GM12878 (cell line): ENCODE measurements at regions not wholly inside any gene's neighbourhood (a gene's known extent, or its start where the extent isn't known, plus 50 kb on each side); places are given as distances from the start of the nearest gene placed in this dataset.

ENCODE experiments used
- ATAC-seq: fragments of 200-7000 bp; cut with Tn5 transposase; 3 replicates; pipeline ENCODE4 v1.9.1; 2020; ENCODE audit warnings: mild to moderate bottlenecking, moderate library complexity
- BruUV-seq: library from RNA; stranded (reverse); fragments of 400-500 nt; replicated peaks from 2 replicates; lab custom pipeline; 2021; lab: Mats Ljungman, UMichigan
- CTCF ChIA-PET: fragments of 300-600 bp; sonication (Branson Sonifier 250); formaldehyde crosslinking; extraction: SDS; loops from one replicate; lab custom pipeline; 2021; ENCODE audit warnings: inconsistent platforms; lab: Yijun Ruan, JAX
- POLR2A ChIA-PET: fragments of 350-600 bp; formaldehyde crosslinking; extraction: SDS; loops from one replicate; lab custom pipeline; 2021; ENCODE audit warnings: inconsistent platforms; lab: Charles Lee
- RAD21 ChIA-PET: fragments of 300-600 bp; sonication (Branson Sonifier 250); formaldehyde crosslinking; loops from one replicate; lab custom pipeline; 2023; ENCODE audit warnings: antibody characterized with exemption; ENCODE audit not compliant: unreplicated experiment; lab: Charles Lee
- SMC1A ChIA-PET: fragments of 300-600 bp; sonication (Branson Sonifier 250); formaldehyde crosslinking; loops from one replicate; lab custom pipeline; 2023; ENCODE audit not compliant: unreplicated experiment, uncharacterized antibody; lab: Charles Lee
- DNase-seq: peaks from one replicate; pipeline ENCODE4 v3.0.0-alpha.2; 2011; ENCODE audit warnings: low read depth, low spot score
- FAIRE-seq: peaks from 3 replicates; lab custom pipeline; 2011; peaks lifted over from hg19 to GRCh38; lab: Jason Lieb, UNC
- H2AFZ ChIP-seq: 2 replicates; pipeline ENCODE4 v1.6.0; 2011; ENCODE audit warnings: low read depth, low read length, control low read depth; ENCODE audit not compliant: control insufficient read depth
- H3K27ac ChIP-seq: 2 replicates; pipeline ENCODE4 v1.5.1; 2011; ENCODE audit warnings: control low read depth; ENCODE audit not compliant: control insufficient read depth, insufficient read depth
- H3K27me3 ChIP-seq, 2 experiments: replicated peaks in 1 of 2; 2 replicates each; pipeline versions ENCODE4 v1.6.0 to v1.6.1; 2011; ENCODE audit warnings: low read length in 1 of 2; ENCODE audit not compliant: control insufficient read depth in 2 of 2, insufficient read depth in 2 of 2
- H3K36me3 ChIP-seq, 2 experiments: 2 replicates each; pipeline ENCODE4 v1.5.1; 2011; ENCODE audit warnings: low read length in 1 of 2; ENCODE audit not compliant: control insufficient read depth in 2 of 2, insufficient read depth in 2 of 2
- H3K4me1 ChIP-seq: 2 replicates; pipeline ENCODE4 v1.6.1; 2011; ENCODE audit warnings: mild to moderate bottlenecking, low read length, moderate library complexity, mixed read lengths; ENCODE audit not compliant: control insufficient read depth, insufficient read depth
- H3K4me2 ChIP-seq: 2 replicates; pipeline ENCODE4 v1.6.0; 2011; ENCODE audit warnings: control low read depth; ENCODE audit not compliant: control insufficient read depth, insufficient read depth
- H3K4me3 ChIP-seq: fragments of 200-600 bp; sonication (generic); 2 replicates; pipeline ENCODE4 v1.5.1; 2016
- H3K79me2 ChIP-seq: 2 replicates; pipeline ENCODE4 v1.6.0; 2011; ENCODE audit warnings: low read length; ENCODE audit not compliant: control insufficient read depth, insufficient read depth
- H3K9ac ChIP-seq: 2 replicates; pipeline ENCODE4 v1.8.0; 2011; ENCODE audit warnings: low read length, control low read depth, mixed read lengths; ENCODE audit not compliant: control insufficient read depth, insufficient read depth
- H3K9me3 ChIP-seq: replicated peaks from 3 replicates; pipeline ENCODE4 v1.5.1; 2011; ENCODE audit warnings: mild to moderate bottlenecking, low read length; ENCODE audit not compliant: control insufficient read depth, insufficient read depth
- H4K20me1 ChIP-seq: 2 replicates; pipeline ENCODE4 v1.6.0; 2011; ENCODE audit not compliant: control insufficient read depth, insufficient read depth
- CREM ChIP-seq: IDR thresholded peaks from 2 replicates; pipeline ENCODE4 v1.6.1; 2014; ENCODE audit warnings: antibody characterized with exemption, low read depth
- ESRRA ChIP-seq: IDR thresholded peaks from 2 replicates; pipeline ENCODE4 v1.6.1; 2012; ENCODE audit warnings: mild to moderate bottlenecking, low read length, improper control_type of control experiment
- HDAC6 ChIP-seq: fragments of 200-600 bp; sonication (generic); IDR thresholded peaks from one replicate; pipeline ENCODE4 v1.8.0; 2017; ENCODE audit warnings: antibody characterized with exemption; ENCODE audit not compliant: unreplicated experiment
- NFXL1 ChIP-seq: fragments of 450-650 bp; IDR thresholded peaks from 2 replicates; pipeline ENCODE4 v1.6.1; 2017; ENCODE audit warnings: antibody characterized with exemption, mild to moderate bottlenecking, borderline replicate concordance
- NR2C1 ChIP-seq: fragments of 450-650 bp; IDR thresholded peaks from 2 replicates; pipeline ENCODE4 v1.6.1; 2017; ENCODE audit warnings: antibody characterized with exemption, mild to moderate bottlenecking, moderate library complexity
- PAX8 ChIP-seq: fragments of 450-650 bp; IDR thresholded peaks from 2 replicates; pipeline ENCODE4 v1.6.1; 2017; ENCODE audit warnings: mild to moderate bottlenecking, moderate library complexity
- ZNF274 ChIP-seq: IDR thresholded peaks from one replicate; pipeline ENCODE4 v1.8.0; 2011; ENCODE audit not compliant: insufficient read length, insufficient read depth
- ZNF622 ChIP-seq: fragments of 450-650 bp; IDR thresholded peaks from 2 replicates; pipeline ENCODE4 v1.6.1; 2017; ENCODE audit warnings: mild to moderate bottlenecking, inconsistent platforms
- WGBS: methylation state at CpG from one replicate; pipeline ENCODE4 v1.1.6; 2016; ENCODE audit warnings: low lambda C conversion rate; ENCODE audit not compliant: insufficient replicate concordance, insufficient coverage; ENCODE audit errors: missing lambda C conversion rate; 5-methylcytosine and 5-hydroxymethylcytosine counted together
- in situ Hi-C: fragments of 300-500 bp; cut with MboI; formaldehyde crosslinking; loops from 9 replicates; pipeline ENCODE4 v1.14.3; 2018; ENCODE audit warnings: mixed read lengths
- intact Hi-C: fragments of 100-400 bp; cut with micrococcal nuclease; formaldehyde crosslinking; loops from one replicate; pipeline ENCODE4 v1.14.2; 2022; ENCODE audit not compliant: unreplicated experiment
- TF ChIP-seq, protein P1 (sequence below): fragments of 450-650 bp; IDR thresholded peaks from 2 replicates; pipeline ENCODE4 v1.6.1; 2017; ENCODE audit warnings: mild to moderate bottlenecking, moderate library complexity

DNA sequence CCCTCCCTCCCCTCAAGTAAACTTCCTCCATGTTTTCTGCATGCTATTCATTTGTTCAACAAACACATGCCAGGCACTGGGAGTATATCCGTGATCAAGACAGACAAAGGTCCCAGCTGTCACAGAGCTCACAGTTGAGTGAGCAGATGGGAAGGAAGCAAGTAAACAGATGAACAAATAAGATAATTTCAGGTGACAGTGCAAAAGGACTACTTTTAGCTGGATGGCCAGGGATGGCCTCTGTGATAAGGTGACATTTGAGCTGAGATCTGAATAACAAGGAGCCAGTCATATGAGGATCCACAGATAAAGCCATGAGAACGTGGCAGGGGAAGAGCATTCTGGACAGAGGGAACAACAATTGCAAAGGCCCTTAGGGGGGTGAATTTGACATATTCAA lies 121.7 kb upstream of the RAD23B start:
- Histone ChIP-seq H3K27me3 (peaks cover 0 to 3% of the 10 kb centered on the region in 2 experiments; a peak in 1 of 4 replicates), H3K9me3 (no peaks in the 10 kb centered on the region; the same call in 2 of the 3 replicates), H3K4me2 (no peak overlapping the region), H2AFZ (no peak overlapping the region), H3K4me3 (no peak overlapping the region), H3K27ac (no peak overlapping the region), H3K79me2 (no peaks in the 10 kb centered on the region), H4K20me1 (no peaks in the 10 kb centered on the region), H3K9ac (no peak overlapping the region), H3K36me3 (no peaks in the 10 kb centered on the region), H3K4me1 (no peaks in the 10 kb centered on the region)
- CTCF ChIA-PET: interaction anchor here (1.0 to 6.5 kb wide), 4 partner anchors 8 to 222 kb away, joined by 3 to 100 read pairs (median 8); no protein-coding TSS in a partner anchor
- POLR2A ChIA-PET: no interaction called here
- 15% methylated on average over 2 of the region's 2 CpGs for WGBS
- in situ Hi-C loops (no loop called here), intact Hi-C loops (no loop called here)
- FAIRE-seq (no peak), DNase-seq (no peak), ATAC-seq (no peak)
- SMC1A ChIA-PET: interaction anchor here (1.0 to 5.4 kb wide), 3 partner anchors 11 to 180 kb away, joined by 4 to 63 read pairs (median 11); no protein-coding TSS in a partner anchor
- RAD21 ChIA-PET: interaction anchor here (0.7 to 5.4 kb wide), 2 partner anchors 10 to 11 kb away, joined by 3 to 42 read pairs; no protein-coding TSS in a partner anchor
- no peak for TF ChIP-seq NR2C1
- no peak for TF ChIP-seq PAX8
- TF ChIP-seq HDAC6: no peak
- TF ChIP-seq ZNF274: no peak
- TF ChIP-seq ZNF622: no peak
- TF ChIP-seq NFXL1: no peak
- TF ChIP-seq, protein P1, sequence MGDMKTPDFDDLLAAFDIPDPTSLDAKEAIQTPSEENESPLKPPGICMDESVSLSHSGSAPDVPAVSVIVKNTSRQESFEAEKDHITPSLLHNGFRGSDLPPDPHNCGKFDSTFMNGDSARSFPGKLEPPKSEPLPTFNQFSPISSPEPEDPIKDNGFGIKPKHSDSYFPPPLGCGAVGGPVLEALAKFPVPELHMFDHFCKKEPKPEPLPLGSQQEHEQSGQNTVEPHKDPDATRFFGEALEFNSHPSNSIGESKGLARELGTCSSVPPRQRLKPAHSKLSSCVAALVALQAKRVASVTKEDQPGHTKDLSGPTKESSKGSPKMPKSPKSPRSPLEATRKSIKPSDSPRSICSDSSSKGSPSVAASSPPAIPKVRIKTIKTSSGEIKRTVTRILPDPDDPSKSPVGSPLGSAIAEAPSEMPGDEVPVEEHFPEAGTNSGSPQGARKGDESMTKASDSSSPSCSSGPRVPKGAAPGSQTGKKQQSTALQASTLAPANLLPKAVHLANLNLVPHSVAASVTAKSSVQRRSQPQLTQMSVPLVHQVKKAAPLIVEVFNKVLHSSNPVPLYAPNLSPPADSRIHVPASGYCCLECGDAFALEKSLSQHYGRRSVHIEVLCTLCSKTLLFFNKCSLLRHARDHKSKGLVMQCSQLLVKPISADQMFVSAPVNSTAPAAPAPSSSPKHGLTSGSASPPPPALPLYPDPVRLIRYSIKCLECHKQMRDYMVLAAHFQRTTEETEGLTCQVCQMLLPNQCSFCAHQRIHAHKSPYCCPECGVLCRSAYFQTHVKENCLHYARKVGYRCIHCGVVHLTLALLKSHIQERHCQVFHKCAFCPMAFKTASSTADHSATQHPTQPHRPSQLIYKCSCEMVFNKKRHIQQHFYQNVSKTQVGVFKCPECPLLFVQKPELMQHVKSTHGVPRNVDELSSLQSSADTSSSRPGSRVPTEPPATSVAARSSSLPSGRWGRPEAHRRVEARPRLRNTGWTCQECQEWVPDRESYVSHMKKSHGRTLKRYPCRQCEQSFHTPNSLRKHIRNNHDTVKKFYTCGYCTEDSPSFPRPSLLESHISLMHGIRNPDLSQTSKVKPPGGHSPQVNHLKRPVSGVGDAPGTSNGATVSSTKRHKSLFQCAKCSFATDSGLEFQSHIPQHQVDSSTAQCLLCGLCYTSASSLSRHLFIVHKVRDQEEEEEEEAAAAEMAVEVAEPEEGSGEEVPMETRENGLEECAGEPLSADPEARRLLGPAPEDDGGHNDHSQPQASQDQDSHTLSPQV: no peak
- no peak for TF ChIP-seq ESRRA
- no peak for TF ChIP-seq CREM
- BruUV-seq: no TSS peak
